ENCODE measurements at regions not wholly inside any gene's neighbourhood (a gene's known extent, or its start where the extent isn't known, plus 50 kb on each side); places are given as distances from the start of the nearest gene placed in this dataset.

- TF ChIP-seq, protein P1, sequence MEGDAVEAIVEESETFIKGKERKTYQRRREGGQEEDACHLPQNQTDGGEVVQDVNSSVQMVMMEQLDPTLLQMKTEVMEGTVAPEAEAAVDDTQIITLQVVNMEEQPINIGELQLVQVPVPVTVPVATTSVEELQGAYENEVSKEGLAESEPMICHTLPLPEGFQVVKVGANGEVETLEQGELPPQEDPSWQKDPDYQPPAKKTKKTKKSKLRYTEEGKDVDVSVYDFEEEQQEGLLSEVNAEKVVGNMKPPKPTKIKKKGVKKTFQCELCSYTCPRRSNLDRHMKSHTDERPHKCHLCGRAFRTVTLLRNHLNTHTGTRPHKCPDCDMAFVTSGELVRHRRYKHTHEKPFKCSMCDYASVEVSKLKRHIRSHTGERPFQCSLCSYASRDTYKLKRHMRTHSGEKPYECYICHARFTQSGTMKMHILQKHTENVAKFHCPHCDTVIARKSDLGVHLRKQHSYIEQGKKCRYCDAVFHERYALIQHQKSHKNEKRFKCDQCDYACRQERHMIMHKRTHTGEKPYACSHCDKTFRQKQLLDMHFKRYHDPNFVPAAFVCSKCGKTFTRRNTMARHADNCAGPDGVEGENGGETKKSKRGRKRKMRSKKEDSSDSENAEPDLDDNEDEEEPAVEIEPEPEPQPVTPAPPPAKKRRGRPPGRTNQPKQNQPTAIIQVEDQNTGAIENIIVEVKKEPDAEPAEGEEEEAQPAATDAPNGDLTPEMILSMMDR (IDR thresholded peaks at IDR 0.05; ENCODE audit: control extremely low read depth, extremely low read depth, low read depth, missing control alignments) = no peak
- ChIA-PET CTCF (no interaction called here), POLR2A (no interaction called here)
- no peak for DNase-seq (ENCODE audit: extremely low spot score)
Measured at GRCh38 chr10:84824525-84824924, 496.1 kb downstream of the CCSER2 start.

- TF ChIP-seq, protein P1 (IDR thresholded peaks at IDR 0.05; ENCODE audit: control extremely low read depth, extremely low read depth, low read depth, missing control alignments) = no peak
- ChIA-PET CTCF (interaction anchor here (1.1 to 1.4 kb wide), 2 partner anchors 21 to 26 kb away, joined by 3 read pairs; no protein-coding TSS in a partner anchor), POLR2A (no interaction called here)
- no peak for DNase-seq (ENCODE audit: extremely low spot score)
Measured at GRCh38 chr10:84825330-84825729, 496.9 kb downstream of the CCSER2 start.

DNA sequence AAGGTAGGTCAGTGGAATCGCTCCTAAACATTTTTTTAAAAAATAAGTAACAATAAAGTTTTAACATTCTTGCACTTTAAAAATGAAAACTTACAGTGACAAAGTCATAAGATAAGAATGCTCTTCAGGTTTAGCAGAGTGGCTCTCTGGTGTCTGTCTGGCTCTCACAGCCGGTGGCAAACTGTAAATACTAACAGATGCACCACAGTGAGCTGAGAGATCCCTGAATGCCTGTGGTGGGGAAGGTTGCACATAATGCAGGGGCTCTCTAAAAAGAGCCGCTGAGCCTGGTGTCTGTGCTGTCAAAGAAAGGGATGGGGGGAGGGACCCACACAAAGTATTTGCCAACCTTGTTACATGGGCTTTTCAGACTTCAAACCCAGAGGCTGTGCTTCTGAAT lies 498.3 kb downstream of the CCSER2 start:
- DNase-seq (ENCODE audit: extremely low spot score) = no peak
- POLR2A ChIA-PET = no interaction called here
- TF ChIP-seq, protein P1 (IDR thresholded peaks at IDR 0.05; ENCODE audit: control extremely low read depth, extremely low read depth, low read depth, missing control alignments) = no peak
- CTCF ChIA-PET = interaction anchor here (1.1 to 1.4 kb wide), 3 partner anchors 22 to 65 kb away, joined by 3 read pairs; no protein-coding TSS in a partner anchor

DNA sequence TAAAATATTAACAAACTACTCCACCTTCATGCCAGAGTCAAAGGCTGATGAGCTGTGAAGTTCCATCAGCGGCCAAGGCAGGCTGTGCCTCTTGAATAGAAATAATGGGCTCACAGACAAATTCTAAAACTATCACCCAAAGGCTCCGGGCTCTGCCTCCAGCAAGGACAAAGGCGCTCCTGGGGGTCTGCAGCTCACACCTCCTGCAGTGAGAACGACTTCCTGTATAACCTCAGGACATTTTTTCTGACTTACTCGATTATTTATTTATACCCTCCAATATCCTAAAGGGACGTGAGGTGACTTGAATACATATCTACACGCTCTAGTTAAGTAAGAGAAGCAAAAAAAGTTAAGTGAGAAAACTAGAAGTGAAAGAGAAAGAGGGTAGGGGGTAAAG lies 500.7 kb downstream of the CCSER2 start:
- TF ChIP-seq, protein P1 (IDR thresholded peaks at IDR 0.05; ENCODE audit: control extremely low read depth, extremely low read depth, low read depth, missing control alignments) = no peak
- POLR2A ChIA-PET = no interaction called here
- DNase-seq (ENCODE audit: extremely low spot score) = no peak
- CTCF ChIA-PET = no interaction called here

DNA sequence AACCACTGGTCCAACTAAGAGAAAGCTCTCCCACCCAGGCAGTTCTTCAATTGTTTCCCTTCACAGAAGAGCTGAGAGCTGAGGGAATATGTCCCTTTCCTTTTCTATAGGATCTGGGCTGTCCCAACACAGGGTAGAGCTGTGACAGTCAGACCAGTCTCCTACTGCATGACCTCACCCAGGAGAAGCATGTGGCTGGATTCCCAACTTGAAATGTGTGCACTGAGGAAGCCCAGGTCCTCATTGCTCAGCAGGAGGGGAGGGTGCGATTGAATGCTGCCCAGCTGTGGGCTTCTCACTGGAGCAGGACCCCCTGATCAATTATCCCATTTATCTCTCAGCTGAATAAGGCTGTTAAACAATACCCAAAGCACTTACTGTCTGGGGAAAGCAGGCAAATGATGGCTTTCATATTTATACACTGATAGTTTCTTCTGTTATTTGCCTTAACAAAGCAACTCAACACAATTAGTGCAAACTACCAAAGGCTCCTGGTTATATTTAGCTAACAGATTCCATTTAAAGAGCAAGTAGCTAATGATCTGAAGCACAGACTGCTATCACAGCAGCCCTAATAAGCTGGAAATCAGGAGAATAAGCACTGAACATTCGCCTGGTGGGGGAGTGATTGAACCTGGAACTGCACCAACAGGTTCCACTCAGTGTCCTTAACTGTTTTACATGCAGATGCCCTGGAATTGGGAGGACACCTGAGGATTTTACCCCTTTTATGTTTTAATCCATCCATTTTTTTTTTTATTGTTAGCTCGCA lies 508.8 kb downstream of the CCSER2 start:
- ChIA-PET POLR2A (no interaction called here), CTCF (interaction anchor here (0.8 to 1.1 kb wide), 3 partner anchors 11 to 27 kb away, joined by 3 read pairs; no protein-coding TSS in a partner anchor)
- no peak for DNase-seq (ENCODE audit: extremely low spot score)
- TF ChIP-seq, protein P1 (IDR thresholded peaks at IDR 0.05; ENCODE audit: control extremely low read depth, extremely low read depth, low read depth, missing control alignments) = no peak

DNA sequence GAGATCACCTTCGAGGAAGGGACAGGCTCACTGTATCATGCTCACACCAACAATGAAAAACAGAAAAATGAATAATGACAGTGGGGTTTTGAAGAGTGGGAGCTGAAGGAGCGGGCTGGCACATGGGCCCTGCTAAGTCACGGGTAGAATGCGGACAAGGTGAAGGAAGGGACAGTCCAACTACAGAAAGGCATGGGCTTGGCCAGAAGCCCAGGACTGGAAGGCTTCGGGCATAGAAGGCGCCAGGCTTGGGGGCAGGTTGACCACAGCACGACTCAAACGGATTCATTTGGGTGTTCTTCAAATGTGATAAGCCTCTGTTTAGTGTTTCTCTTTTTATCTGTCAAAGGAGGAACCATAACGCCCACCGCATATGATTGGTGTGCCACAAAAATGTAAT lies 509.5 kb downstream of the CCSER2 start:
- POLR2A ChIA-PET = no interaction called here
- TF ChIP-seq, protein P1 (IDR thresholded peaks at IDR 0.05; ENCODE audit: control extremely low read depth, extremely low read depth, low read depth, missing control alignments) = no peak
- CTCF ChIA-PET = interaction anchor here (0.8 kb wide), 1 partner anchor 28 kb away, joined by 3 read pairs; no protein-coding TSS in a partner anchor
- DNase-seq (ENCODE audit: extremely low spot score) = no peak

All from GM10248 (cell line).